GM23248 (cell line): ENCODE measurements at regions not wholly inside any gene's neighbourhood (a gene's known extent, or its start where the extent isn't known, plus 50 kb on each side); places are given as distances from the start of the nearest gene placed in this dataset.

Source experiments
- EZH2 ChIP-seq: fragments of 200-600 bp; sonication (generic); IDR thresholded peaks from 2 replicates; pipeline ENCODE4 v1.6.1; 2018; ENCODE audit warnings: antibody characterized with exemption, mild to moderate bottlenecking; ENCODE audit not compliant: insufficient read depth, poor library complexity, severe bottlenecking
- EZH2phosphoT487 ChIP-seq: fragments of 200-600 bp; sonication (generic); IDR thresholded peaks from 2 replicates; pipeline ENCODE4 v1.6.1; 2018; ENCODE audit warnings: antibody characterized with exemption, moderate library complexity, mild to moderate bottlenecking, low read depth; ENCODE audit not compliant: insufficient read depth

DNA sequence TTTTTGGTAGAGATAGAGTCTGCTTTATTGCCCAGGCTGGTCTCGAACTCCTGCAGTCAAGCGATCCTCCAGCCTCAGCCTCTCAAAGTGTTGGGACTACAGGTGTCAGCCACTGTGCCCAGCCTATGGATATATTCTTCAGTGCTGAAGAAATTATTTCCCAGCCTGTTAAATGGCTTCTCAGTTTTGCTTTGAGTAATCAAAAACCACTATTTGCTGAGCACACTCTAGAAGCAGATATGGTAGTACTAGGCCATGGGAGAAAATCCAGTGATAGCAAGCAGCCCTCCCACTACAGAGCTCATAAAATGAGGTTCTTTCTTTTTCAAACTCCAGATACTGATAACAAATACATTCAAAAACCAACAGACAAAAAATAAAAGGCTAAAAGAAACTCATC, 80.6 kb upstream of the CLDN10 start:
- TF ChIP-seq EZH2 (no peak), EZH2phosphoT487 (no peak)
